AG09319 (cell line): ENCODE measurements at regions not wholly inside any gene's neighbourhood (a gene's known extent, or its start where the extent isn't known, plus 50 kb on each side); places are given as distances from the start of the nearest gene placed in this dataset.

ENCODE experiments used
- DNase-seq: peaks from one replicate; pipeline ENCODE4 v3.0.0-alpha.2; 2010; ENCODE audit warnings: low read depth; ENCODE audit errors: extremely low read depth
- TF ChIP-seq, protein P1 (sequence below): IDR thresholded peaks from 2 replicates; pipeline ENCODE4 v1.5.1; 2011; ENCODE audit warnings: low read depth, mild to moderate bottlenecking, inconsistent platforms, low read length, moderate library complexity

DNA sequence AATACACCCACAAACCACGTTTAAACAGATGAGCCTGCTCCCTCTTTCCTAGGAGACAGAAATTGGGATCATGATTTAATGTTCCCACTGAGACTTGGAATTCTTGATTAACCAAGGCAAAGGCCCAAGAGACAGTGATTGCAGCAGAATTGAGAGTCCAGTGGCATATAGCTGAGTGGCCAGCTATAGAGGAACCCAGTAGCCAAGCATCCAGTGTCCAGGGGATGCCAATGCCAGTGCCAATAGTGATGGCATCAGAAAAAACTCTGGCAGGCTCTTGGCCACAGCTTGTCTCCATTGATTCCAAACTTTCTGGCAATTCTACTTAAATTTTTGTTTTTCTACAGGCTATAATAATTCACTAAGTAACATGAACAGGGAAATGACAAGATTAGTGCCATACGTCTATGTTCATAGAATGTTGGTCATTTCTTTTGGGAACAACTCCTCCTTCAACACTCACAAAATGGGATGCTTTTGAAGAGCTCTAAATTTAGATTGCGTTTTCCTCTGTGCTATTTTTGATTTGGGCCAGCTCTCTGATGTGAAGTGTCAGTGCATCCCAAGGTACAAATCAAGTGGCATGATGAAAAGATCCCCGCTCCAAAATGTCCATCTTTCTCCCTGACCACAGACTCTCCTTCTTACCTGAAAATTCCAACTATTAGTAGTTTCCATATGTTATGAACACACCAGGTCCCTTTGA, 83.1 kb upstream of the A1CF start:
- TF ChIP-seq, protein P1, sequence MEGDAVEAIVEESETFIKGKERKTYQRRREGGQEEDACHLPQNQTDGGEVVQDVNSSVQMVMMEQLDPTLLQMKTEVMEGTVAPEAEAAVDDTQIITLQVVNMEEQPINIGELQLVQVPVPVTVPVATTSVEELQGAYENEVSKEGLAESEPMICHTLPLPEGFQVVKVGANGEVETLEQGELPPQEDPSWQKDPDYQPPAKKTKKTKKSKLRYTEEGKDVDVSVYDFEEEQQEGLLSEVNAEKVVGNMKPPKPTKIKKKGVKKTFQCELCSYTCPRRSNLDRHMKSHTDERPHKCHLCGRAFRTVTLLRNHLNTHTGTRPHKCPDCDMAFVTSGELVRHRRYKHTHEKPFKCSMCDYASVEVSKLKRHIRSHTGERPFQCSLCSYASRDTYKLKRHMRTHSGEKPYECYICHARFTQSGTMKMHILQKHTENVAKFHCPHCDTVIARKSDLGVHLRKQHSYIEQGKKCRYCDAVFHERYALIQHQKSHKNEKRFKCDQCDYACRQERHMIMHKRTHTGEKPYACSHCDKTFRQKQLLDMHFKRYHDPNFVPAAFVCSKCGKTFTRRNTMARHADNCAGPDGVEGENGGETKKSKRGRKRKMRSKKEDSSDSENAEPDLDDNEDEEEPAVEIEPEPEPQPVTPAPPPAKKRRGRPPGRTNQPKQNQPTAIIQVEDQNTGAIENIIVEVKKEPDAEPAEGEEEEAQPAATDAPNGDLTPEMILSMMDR: no peak
- DNase-seq: no peak

DNA sequence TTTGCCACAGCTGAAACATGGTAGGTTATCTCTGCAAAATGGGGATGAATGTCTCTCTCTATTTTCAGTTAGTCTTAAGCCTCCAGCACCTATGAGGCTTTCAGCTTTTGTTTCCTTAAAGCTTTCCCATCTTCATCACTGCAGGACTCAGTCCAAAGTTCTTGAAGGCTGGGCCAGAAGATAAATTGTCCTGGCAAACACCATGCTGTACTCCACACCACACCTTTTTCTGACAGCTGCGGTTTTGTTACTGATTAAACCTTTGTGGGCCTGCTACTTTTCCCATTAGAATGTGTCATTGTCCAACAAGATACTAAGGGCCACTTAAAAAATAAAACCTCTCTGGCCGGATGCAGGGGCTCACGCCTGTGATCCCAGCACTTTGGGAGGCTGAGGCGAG, 87.2 kb upstream of the A1CF start:
- DNase-seq: no peak
- TF ChIP-seq, protein P1: no peak

DNA sequence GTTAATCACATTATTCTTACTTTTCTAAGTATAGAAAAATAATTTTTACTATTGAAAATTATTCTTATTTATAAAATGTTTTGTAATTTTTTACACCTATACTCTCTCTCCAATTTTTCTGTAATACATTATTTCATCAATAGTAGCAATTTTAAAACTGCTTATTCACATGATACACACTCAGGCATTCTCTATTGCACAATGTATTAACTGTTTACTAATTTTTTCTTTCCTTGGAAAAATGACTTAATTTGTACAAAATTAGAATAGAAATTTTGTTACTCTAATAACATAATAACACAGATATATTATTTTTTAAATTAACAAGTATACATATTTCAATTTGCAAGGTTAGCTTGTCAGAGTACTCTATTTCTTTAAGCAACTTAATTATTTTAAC, 92.9 kb upstream of the PRKG1 start:
- TF ChIP-seq, protein P1: no peak
- no peak for DNase-seq

DNA sequence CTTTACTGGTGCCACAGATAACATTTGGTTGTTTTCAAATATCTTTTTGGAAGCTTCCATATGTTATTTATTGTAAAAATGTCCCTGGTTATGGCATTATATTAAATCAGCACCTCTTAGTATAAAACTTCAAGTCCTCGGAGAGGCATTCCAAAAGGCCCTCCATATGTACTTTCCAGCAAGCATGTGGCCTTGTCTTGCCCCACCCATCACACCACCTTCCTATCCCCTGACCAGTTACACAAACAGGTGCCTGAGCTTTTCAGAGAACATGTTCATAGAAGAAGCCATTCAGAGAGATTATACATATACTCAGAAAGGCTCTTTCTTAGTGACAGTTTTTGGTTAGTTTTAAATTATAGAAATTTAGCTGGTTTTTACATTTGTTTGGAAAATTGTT, 92.4 kb upstream of the PRKG1 start:
- TF ChIP-seq, protein P1: no peak
- DNase-seq: no peak

DNA sequence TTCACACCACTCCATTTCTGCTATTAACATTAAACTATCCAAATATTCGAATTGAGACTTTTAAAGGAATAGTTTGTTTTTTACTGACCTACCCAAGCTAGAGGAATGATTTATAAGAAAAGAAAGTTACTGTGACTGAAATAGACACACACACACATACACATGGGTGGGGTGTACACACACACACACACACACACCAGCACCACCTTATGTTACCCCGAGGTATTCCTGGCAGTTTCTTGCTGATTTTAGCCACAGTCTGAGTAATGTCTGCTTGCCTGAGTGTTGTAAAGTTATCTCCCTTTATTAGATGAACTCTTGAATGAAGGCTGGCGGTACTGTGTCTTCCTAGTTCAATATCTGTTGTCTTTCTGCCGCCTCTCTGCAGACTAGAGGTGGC, 91.3 kb upstream of the PRKG1 start:
- TF ChIP-seq, protein P1: no peak
- DNase-seq: no peak

DNA sequence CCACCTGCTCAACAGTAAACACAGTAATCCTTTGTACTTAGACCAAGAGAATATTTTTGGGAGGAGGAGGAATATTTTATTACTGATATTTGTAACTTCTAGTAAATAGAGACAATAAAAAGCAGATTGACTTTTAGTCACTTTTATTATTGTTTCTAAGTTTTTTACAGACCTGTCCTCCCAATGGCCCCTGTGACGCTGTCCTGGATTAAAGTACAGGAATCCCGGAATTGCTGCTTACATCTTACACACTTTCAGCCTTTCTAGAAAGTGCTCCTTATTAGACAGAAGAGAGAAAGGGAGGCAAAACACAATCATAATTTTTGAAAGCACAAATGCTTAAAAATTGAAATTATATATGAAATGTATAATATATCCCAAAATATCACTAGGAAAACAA, 86.4 kb upstream of the PRKG1 start:
- TF ChIP-seq, protein P1: no peak
- no peak for DNase-seq

DNA sequence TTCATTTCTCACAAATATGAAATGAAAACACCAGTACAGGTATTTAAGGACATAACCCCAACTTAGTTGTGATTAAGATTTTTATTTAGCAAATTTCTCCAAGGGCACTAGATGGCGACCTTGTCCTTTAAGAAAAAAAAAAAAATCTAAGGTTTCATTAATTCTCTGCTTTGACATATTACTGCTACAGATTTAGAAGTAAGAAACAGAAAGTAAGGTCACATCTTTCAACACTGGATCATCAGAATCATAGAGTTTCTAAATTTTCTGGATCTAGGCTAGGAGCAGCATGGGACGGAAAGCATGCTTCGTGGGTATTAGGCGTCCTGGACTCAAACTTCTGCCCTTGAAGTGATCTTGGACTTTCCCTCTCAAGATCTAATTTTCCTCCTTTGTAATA, 85.5 kb upstream of the PRKG1 start:
- TF ChIP-seq, protein P1: peak; percentile 41
- DNase-seq: no peak
